ENCODE measurements at regions not wholly inside any gene's neighbourhood (a gene's known extent, or its start where the extent isn't known, plus 50 kb on each side); places are given as distances from the start of the nearest gene placed in this dataset.
"Not testable (repeated sequence)": the region's sequence is repeated elsewhere in the genome, so short reads cannot be mapped to it uniquely, and the experiment has no call there.

GRCh38 chr4:135434936-135435335, 1233.3 kb upstream of the PABPC4L start:
- no peak for DNase-seq

- DNase-seq = no peak
These were observed 1227.9 kb upstream of the PABPC4L start for GRCh38 chr4:135429528-135429927.

GRCh38 chr4:135418353-135418752, 1216.8 kb upstream of the PABPC4L start:
- DNase-seq = no peak

GRCh38 chr4:135412213-135412612, 1210.6 kb upstream of the PABPC4L start:
- DNase-seq = no peak

- no peak for DNase-seq
These were observed 1209.7 kb upstream of the PABPC4L start for GRCh38 chr4:135411251-135411650.

GRCh38 chr4:135409261-135409660, 1207.7 kb upstream of the PABPC4L start:
- DNase-seq = not testable (repeated sequence)

- no peak for DNase-seq
These were observed 1206.5 kb upstream of the PABPC4L start for GRCh38 chr4:135408109-135408508.

GRCh38 chr4:135406597-135406996, 1205.0 kb upstream of the PABPC4L start:
- not testable (repeated sequence) for DNase-seq

GRCh38 chr4:135385830-135386581, 1184.4 kb upstream of the PABPC4L start:
- no peak for DNase-seq

- no peak for DNase-seq
These were observed 1182.0 kb upstream of the PABPC4L start for GRCh38 chr4:135383356-135384288.

- no peak for DNase-seq
These were observed 1180.8 kb upstream of the PABPC4L start for GRCh38 chr4:135382280-135382959.

GRCh38 chr4:135372131-135372530, 1170.5 kb upstream of the PABPC4L start:
- no peak for DNase-seq

- no peak for DNase-seq
These were observed 1169.5 kb upstream of the PABPC4L start for GRCh38 chr4:135371137-135371536.

GRCh38 chr4:135368831-135369230, 1167.2 kb upstream of the PABPC4L start:
- DNase-seq = no peak

GRCh38 chr4:135365065-135365464, 1163.5 kb upstream of the PABPC4L start:
- no peak for DNase-seq

GRCh38 chr4:135359128-135359527, 1157.5 kb upstream of the PABPC4L start:
- DNase-seq = no peak

GRCh38 chr4:135357091-135357490, 1155.5 kb upstream of the PABPC4L start:
- no peak for DNase-seq

GRCh38 chr4:135354876-135355275, 1153.3 kb upstream of the PABPC4L start:
- DNase-seq = no peak

- DNase-seq = no peak
These were observed 1151.4 kb upstream of the PABPC4L start for GRCh38 chr4:135353008-135353407.

- DNase-seq = no peak
These were observed 1142.9 kb upstream of the PABPC4L start for GRCh38 chr4:135344492-135344891.

- no peak for DNase-seq
These were observed 1136.6 kb upstream of the PABPC4L start for GRCh38 chr4:135338181-135338580.

GRCh38 chr4:135325264-135325663, 1123.7 kb upstream of the PABPC4L start:
- DNase-seq = no peak

- no peak for DNase-seq
These were observed 1118.1 kb upstream of the PABPC4L start for GRCh38 chr4:135319685-135320084.

Measured in left kidney (tissue), 1 donor.